Hypothalamus (tissue), 51 donors: ENCODE measurements at regions not wholly inside any gene's neighbourhood (a gene's known extent, or its start where the extent isn't known, plus 50 kb on each side); places are given as distances from the start of the nearest gene placed in this dataset.
"Not testable (repeated sequence)": the region's sequence is repeated elsewhere in the genome, so short reads cannot be mapped to it uniquely, and the experiment has no call there.

Experiments
- DNase-seq, 51 donors: peaks; one replicate each; lab custom pipeline; 2025; lab: John Stamatoyannopoulos, UW

DNA sequence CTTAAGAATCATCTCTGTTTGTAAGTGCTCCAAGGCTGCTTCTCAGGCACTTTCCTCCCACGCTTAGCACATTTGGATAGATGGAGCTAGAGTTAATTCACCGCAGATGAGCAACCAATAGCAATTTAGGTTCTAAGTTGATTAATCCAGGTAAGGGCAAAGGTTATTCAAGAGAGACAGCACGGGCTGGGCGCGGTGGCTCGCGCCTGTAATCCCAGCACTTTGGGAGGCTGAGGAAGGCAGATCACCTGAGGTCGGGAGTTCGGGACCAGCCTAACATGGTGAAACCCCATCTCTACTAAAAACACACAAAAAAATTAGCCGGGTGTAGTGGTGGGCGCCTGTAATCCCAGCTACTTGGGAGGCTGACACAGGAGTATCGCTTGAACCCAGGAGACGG, 54.5 kb upstream of the UNC13C start:
- not testable (repeated sequence) for DNase-seq

DNA sequence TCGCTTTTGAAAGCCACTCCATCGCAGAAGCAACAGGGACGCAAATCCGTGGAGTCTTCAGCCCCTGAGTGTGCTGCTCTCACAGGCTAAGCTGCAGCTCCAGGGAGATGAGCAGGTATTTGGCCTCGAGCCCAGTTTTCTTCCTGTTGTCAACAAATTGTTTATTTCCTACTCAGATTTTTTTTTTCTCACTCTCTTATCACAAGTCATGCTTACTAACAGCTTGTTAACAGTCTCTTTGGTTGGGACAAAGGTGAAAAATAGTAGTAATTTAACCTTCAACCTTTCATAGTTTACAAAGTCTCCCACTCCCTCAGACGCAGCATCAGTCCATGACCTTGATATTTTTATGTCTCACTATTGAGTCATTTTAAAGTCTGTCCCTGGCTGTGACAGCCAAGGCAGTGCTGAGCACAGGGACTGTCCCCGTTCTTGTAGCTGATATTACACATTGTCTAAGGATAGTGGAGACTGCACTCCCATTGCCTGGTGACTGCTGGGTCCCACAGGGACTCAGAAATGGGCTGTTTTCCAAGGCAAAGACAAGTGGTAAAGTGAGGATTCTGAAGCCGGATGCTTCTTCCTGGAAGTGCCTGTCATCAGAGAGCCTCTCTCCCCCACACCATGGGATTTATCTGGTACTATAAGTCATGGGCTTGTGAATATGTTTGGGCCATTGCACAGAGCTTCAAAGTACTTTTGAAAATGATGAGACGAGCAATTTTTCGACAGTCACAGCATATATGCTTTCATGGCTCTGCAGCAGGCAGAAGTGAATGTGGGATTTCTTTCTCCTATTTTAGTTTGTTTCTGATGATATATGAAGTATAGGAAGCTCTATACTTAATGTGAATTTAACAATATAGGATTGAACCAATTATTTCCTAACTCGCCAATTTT, 59.8 kb upstream of the UNC13C start:
- peak in 12 of 51 donors; percentile 1 to 28 (median 6) for DNase-seq

DNA sequence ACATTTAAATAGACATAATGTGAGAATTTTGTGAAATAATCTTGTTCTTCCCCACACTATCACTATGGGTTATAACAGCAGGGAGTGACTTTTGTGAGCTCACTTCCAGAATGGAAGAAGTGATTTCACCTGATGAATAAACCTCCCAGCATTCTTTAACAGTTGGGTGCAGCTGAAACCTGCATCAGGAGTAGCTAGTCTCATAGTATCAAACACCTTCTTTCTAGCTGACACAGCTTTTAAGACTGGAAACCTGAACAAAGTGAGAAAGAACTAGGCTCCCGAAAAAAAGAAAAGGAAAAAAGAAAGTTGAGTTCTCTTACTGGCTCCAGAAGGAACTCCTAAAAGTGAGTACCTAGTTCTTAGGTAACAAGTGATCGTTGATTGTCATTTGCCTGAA, 61.1 kb upstream of the UNC13C start:
- no peak for DNase-seq

DNA sequence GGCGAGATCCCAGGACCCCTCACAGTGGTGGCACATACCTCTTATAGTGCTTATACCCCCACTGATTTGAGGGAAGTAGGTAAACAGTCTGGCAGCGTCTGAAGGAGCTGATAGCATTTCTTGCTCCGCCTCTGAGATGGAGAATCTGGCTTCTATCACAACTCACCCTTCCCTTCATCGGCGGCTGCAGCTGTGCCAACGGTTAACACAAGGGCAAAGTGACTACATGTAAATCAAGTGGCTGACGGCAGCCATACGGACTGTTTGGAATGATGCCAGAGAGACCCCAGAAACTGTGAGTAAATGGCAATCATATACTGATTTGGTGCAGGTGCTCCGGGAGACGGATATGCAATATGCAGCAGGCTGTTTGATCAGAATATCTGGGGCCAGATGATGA, 66.8 kb upstream of the UNC13C start:
- no peak for DNase-seq

DNA sequence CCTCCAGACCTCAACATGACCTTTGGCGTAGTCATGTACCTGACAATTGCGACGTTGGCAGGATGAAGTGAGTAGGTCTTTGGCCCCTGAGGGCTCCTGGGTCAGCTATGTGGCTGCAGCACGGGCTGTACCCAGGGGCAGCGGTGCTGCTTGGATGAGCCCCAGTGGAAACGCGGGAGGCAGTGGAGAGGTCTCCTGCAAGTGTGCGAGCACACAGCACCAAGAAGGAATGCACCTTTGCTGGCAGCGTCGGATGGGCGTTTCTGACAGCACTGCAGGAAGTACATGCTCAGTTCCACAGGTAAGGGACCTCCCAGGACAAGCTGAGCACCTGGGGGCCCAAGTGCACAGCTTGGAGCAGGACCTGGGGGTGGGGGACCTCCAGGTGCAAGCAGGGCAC, 67.4 kb upstream of the UNC13C start:
- no peak for DNase-seq

DNA sequence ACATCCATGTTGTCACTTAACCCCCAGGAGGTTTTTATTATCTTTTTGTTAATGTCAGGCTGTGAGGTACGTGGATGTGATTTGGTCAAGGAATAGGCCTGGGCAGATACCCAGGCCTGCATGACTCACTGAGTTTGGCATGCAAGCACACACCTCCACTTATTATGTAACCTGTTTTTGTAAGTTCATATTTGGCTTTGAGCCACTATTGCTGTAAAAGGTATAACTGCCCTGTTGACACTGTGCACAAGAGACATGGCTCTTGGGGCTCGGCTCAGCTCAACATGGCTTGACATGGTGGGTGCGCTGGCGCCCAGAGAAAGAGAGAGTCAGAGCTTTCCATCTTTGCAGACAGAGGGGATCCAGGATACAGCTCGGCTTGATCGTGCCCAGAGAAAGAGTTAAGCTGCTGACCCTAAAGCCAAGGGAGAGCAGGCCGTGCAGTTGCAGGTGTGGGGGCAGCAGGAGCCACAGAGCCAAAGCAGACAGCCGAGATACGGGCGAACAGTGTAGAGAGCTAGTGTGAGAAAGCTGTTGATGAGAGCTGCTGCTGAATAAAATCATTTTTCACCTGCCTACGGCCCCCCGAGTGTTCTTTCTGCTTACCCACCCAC, 67.9 kb upstream of the UNC13C start:
- DNase-seq = no peak

DNA sequence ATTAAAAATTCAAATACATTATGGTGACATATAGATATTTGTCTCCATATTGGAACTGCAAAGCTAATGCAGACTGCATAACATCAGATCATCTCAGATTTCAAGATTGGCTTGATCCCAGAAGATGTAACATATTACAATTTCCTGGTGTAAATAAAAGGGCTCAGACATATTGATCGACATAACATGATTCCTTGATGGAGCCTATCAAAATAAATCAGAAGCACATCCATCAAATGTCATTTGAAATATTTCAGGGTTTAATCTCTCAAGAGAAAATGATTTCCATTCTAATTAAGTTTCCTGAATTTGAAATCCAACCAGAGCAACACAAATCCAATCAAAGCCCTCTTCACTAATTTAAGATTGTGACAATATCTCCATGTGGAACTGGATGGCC, 75.1 kb upstream of the UNC13C start:
- DNase-seq = no peak

DNA sequence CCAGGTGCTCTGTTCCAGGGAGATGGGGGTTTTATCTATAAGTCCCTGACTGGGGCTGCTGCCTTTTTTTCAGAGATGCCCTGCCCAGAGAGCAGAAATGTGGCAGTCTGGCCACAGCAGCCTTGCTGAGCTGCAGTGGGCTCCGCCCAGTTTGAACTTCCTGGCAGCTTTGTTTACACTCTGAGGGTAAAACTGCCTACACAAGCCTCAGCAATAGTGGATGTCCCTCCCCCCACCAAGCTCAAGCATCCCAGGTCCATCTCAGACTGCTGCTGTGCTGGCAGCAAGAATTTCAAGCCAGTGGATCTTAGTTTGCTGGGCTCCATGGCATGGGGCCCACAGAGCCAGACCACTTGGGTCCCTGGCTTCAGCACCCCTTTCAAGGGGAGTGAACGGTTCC, 84.8 kb upstream of the UNC13C start:
- DNase-seq = not testable (repeated sequence)

DNA sequence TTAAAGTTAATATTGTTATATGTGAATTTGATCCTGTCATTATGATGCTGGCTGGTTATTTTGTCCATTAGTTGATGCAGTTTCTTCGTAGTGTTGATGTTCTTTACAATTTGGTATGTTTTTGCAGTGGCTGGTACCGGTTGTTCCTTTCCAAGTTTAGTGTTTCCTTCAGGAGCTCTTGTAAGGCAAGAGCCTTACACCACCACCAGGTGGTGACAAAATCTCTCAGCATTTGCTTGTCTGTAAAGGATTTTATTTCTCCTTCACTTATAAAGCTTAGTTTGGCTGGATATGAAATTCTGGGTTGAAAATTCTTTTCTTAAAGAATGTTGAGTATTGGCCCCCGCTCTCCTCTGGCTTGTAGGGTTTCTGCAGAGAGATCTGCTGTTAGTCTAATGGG, 86.4 kb upstream of the UNC13C start:
- DNase-seq = not testable (repeated sequence)

DNA sequence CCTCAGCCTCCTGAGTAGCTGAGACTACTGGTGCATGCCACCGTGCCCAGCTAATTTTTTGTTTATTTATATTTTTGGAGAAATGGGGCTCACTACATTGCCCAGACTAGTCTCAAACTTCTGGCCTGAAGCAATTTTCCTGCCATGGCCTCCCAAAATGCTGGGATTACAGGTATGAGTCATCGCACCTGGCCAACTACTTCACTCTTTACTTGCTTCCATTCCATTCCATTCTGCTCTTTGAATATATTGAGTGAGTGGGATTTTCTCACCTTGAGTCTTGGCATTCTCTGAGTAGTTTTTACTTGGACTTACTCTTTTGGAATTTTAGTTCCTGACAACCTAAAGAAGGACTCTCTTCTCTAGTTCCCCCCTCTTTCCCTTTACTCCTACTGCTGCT, 93.8 kb upstream of the UNC13C start:
- no peak for DNase-seq

DNA sequence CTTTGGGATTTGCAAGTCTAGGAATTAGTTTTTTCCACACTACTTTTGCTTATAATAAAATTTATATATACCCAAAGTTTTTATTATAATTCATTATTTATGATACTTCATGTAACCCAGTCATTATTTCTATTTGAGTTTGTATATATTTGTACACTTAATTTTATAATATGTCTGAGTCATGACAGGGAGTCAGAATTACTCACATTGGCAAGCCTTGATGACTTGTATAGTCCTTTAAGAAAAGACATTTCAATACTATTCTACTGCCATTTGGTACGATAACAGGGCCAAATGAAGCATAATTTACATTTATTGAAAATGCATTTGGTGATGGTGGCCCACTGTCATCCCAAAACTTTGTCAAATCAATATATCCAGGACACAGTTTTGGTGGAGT, 95.9 kb upstream of the UNC13C start:
- no peak for DNase-seq

DNA sequence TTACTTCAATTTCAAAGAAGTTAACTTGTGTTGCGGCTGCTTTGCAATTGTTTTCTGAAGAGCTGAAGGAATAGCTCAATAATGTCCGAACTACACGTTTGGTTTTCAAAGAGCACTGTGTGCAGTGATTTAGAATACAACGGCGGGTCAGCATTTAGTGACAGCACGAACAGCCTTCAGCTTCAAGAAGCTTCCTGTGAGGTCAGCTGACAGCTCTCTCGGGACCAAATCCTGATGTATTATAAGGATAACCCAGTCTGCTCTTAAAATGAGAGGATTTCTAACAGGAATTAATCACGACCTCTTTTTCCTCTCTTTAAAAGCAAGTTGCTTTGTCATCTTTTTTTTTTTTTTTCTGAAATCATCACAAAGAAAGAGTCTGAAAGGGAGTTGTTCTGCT, 97.9 kb upstream of the UNC13C start:
- DNase-seq = peak in 1 of 51 donors; percentile 5

DNA sequence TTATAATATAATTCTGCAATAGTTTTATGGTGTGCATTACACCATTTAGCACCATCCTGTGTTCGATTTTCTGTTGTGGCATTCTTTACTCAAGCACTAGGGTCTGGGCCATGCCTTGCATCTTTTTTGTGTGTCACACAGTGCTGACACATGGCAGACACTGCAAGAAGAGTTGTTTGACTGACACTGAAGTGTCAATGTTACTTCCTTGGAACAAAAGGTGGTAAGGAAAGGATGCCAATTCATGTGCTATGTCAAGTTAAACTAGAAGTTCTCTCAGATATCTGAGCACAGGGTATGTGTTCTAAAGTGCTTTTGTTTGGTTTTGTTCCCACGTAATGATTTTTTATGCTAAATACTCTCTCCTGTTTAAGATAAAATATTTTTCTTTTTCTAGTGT, 102.5 kb upstream of the UNC13C start:
- no peak for DNase-seq

DNA sequence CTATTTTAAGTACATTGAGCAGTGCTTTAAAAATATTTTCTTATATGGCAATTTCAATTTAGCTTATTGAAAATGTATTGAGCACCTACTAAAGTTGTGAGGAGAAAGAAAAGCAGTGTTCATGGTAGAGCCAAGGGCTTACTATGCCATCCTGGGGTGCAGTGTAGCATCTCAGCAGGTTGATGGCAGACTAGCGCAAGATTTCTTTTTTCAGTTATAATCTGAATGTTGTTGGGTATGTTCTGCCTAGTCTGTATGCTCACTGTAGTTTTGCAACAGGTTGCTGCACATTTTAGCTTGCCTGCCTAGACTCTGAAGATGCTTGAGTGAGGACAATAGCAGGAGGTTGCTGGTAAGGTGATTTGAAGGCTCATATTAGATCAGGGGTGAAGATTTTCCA, 103.1 kb upstream of the UNC13C start:
- DNase-seq = peak in 1 of 51 donors; percentile 1

DNA sequence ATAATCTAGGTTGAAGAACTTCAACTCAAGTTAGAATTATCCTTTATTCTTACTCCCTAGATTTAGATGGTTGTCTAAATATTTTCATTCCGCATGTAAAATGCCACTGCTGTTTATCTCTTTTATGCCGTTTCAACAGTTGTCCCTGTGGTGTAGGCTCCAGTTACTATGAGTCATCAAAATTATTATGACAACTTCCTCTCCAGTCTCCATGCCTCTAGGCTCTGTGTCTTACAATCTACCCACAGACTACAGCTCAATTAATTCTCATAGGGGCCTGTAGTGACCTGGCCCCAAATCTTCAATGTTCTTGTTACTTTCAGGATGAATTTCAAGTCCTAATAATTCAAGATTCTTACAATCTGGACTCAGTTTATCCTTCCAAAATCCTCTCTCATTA, 105.8 kb upstream of the UNC13C start:
- DNase-seq = no peak

DNA sequence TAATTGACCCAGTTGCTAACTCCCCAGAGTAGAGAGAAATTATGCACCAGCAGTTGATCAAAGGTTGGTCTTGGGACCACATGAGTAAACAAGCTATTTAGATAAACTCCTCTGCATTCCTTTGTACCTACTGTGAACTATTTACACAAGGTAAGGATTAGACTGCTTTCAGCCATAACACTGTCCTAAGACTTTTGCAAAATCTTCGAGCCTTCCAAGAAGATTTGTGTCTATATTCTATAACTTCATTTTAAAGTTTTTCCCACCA, 108.5 kb upstream of the UNC13C start:
- DNase-seq = no peak

DNA sequence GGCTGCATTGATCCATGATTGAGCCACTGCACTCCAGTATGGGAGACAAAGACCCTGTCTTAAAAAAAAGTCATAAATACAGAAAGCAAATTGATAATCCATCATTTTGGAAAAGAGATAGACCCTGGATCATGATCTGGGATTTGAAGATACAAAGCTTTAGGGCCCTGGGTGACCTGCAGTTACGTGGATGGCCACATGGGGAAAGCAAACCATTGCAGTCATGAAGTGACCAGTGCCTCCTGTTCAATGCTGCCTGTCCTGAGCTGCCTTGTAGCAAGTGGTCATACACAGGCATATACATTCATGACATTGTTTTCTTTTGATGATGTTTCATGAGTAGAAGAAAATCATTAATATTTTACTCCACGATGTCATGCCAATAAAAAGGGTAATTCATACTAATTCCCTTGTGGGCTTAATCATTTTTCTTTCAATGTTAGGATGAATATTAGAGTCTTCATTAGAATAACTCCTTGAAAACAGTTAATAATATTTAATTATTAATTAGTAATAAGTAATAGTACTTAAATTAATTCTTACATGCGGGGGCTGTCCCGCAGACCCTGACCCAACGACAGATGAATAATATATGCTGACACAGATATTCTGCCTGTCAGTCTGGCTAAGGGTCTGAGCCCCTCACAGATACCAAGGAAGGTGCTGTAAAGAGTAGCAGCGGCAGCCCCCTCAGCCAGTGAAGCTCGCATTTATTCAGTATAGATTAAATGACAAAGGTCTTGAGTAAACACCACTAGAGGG, 109.0 kb upstream of the UNC13C start:
- no peak for DNase-seq

DNA sequence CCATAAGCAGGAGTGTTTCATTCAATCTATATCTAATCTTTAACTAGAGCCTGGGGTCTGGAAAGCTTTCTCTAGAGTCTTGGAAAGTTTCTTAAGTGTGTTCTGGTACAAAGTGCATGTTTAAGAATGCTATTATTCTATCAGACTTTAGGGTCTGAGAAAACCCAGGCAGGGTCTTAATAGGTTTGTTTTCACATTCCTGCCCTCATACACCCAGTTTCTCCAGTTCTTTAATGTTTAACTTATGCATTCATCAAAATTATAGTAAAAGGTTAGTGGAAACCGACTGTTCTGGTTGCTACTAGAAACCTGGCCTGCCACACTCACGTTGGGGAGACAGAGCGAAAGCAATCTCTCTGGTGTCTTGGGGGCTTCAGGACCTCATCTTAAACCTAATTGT, 102.9 kb upstream of the WDR72 start:
- no peak for DNase-seq

DNA sequence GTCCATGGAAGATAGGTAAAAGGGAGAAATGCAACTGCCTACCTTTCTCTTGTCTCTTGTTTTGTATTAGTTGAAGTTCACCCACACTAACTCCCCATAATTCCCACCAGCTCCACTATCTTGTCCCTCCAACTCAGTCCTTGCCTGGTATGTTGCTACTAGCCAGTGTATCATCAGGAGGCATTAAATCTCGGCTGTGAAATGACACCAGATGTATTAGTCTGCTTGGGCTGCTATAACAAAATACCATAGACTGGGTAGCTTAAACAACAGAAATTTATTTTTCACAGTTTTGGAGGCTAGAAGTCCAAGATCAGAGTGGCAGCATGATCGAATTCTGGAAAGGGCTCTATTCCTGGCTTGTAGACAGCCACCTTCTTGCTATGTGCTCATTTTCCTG, 102.3 kb upstream of the WDR72 start:
- no peak for DNase-seq

DNA sequence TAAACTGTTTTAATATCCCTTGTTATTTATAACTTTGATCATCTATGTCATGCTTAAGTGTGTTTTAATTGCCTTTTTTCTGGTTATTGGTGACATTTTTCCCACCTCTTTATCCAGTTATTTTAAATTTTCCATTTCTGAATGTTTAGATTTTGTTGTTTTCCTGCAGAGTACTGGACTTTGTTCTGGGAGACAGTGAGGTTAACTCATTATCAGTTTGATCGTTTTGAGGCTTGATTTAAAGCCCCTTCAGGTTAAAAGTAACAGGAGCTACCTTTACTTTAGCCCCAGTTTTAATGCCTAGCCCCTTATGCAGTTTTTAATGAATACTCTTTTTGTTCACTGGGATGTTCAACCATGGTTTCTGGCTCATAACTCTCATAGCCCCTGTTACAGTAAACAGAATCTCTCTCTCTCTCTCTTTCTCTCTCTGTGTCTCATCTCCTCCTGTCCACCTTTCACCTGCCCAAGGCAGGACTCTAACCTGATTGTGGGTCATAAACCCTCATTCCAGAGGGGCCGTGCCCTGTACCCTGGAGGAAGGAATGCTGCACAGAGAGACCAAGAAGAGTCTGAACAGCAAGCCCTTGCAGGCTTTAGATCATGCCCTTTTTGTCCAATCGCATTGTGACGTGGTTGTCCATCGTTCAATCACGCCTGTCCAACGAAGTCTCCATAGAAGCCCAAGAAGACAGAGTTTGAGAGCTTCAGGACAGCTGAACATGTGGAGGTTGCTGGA, 91.8 kb upstream of the WDR72 start:
- DNase-seq = no peak

DNA sequence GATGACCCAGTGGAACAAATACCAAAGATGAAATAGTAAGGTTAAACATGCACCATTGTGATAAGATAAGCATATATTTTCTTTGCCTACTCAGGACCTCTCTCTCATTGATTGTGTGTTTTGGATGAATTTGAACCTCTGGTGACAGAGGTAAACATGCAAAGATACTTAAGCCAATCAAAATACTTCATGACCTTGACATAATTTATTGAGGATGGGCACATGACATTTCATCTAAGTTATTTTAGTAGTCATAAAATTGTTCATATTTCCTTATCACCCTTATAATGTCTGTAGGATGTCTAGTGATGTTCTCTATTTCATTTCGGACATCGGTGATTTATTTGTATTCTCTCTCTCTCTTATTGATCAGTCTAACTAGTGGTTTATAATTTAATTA, 88.3 kb upstream of the WDR72 start:
- no peak for DNase-seq
